Muscle layer of colon (tissue), 2 donors: ENCODE measurements at regions not wholly inside any gene's neighbourhood (a gene's known extent, or its start where the extent isn't known, plus 50 kb on each side); places are given as distances from the start of the nearest gene placed in this dataset.
"Not testable (repeated sequence)": the region's sequence is repeated elsewhere in the genome, so short reads cannot be mapped to it uniquely, and the experiment has no call there.

Source experiments
- H3K27ac ChIP-seq: one replicate; pipeline ENCODE4 v1.7.0; 2013; ENCODE audit warnings: low read depth, mild to moderate bottlenecking, low read length, moderate library complexity
- H3K27me3 ChIP-seq, 2 donors: one replicate each; pipeline ENCODE4 v1.7.0; 2013; ENCODE audit warnings: low read length in 2 of 2, mild to moderate bottlenecking in 2 of 2; ENCODE audit not compliant: insufficient read depth in 2 of 2, control insufficient read depth in 1 of 2
- H3K36me3 ChIP-seq: one replicate; pipeline ENCODE4 v1.7.0; 2013; ENCODE audit warnings: mild to moderate bottlenecking, low read length; ENCODE audit not compliant: insufficient read depth
- H3K4me1 ChIP-seq: one replicate; pipeline ENCODE4 v1.7.0; 2013; ENCODE audit warnings: mild to moderate bottlenecking, low read length; ENCODE audit not compliant: insufficient read depth
- H3K4me3 ChIP-seq, 2 donors: one replicate each; pipeline ENCODE4 v1.7.0; 2013; ENCODE audit warnings: low read length in 2 of 2, low read depth in 1 of 2, mild to moderate bottlenecking in 1 of 2, moderate library complexity in 1 of 2
- H3K9ac ChIP-seq: one replicate; pipeline ENCODE4 v1.7.0; 2013; ENCODE audit warnings: low read length
- H3K9me3 ChIP-seq: one replicate; pipeline ENCODE4 v1.7.0; 2013; ENCODE audit warnings: mild to moderate bottlenecking, low read length
- donor health status: abdominal sarcoma.
- donor health status: Adenocarcinoma of cecum.

- H3K36me3 ChIP-seq, H3K4me1 ChIP-seq, H3K27me3 ChIP-seq, H3K27ac ChIP-seq, H3K4me3 ChIP-seq, H3K9ac ChIP-seq, H3K9me3 ChIP-seq: not testable (repeated sequence)
Measured at GRCh38 chr20:25982701-25983100, 286.0 kb upstream of the ZNF337 start.

GRCh38 chr20:25978450-25979190 lies 282.0 kb upstream of the ZNF337 start:
- not testable (repeated sequence) for H3K9me3 ChIP-seq, H3K4me3 ChIP-seq, H3K9ac ChIP-seq, H3K27me3 ChIP-seq, H3K36me3 ChIP-seq, H3K27ac ChIP-seq, H3K4me1 ChIP-seq

GRCh38 chr20:25975816-25976215 lies 279.2 kb upstream of the ZNF337 start:
- H3K9me3 ChIP-seq, H3K27me3 ChIP-seq, H3K9ac ChIP-seq, H3K4me1 ChIP-seq, H3K27ac ChIP-seq, H3K36me3 ChIP-seq, H3K4me3 ChIP-seq: not testable (repeated sequence)

DNA sequence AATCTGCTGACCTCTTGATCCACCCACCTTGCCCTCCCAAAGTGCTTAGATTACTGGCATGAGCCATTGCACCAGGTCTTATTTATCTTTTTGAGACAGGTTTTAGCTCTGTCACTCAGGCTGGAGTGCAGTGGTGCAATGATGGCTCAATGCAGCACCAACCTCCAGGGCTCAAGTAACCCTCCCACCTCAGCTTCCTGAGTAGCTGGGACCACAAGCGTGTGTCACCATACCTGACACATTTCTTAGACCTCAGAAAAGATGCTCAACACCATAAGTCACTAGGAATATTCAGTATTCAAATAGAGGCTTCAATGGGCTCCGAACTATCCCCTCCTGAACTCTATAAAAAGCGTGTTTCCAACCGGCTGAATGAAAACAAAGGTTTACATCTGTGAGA lies 268.6 kb upstream of the ZNF337 start:
- not testable (repeated sequence) for H3K4me3 ChIP-seq, H3K9ac ChIP-seq, H3K9me3 ChIP-seq, H3K27ac ChIP-seq, H3K36me3 ChIP-seq, H3K27me3 ChIP-seq, H3K4me1 ChIP-seq

GRCh38 chr20:25953876-25954275 lies 257.2 kb upstream of the ZNF337 start:
- H3K27me3 ChIP-seq, H3K9ac ChIP-seq, H3K27ac ChIP-seq, H3K9me3 ChIP-seq, H3K4me3 ChIP-seq, H3K36me3 ChIP-seq, H3K4me1 ChIP-seq: not testable (repeated sequence)

GRCh38 chr20:25935230-25935629 lies 238.6 kb upstream of the ZNF337 start:
- not testable (repeated sequence) for H3K4me3 ChIP-seq, H3K9ac ChIP-seq, H3K27me3 ChIP-seq, H3K4me1 ChIP-seq, H3K9me3 ChIP-seq, H3K36me3 ChIP-seq, H3K27ac ChIP-seq

- H3K4me3 ChIP-seq, H3K27ac ChIP-seq, H3K27me3 ChIP-seq, H3K4me1 ChIP-seq, H3K36me3 ChIP-seq, H3K9ac ChIP-seq, H3K9me3 ChIP-seq: not testable (repeated sequence)
Measured at GRCh38 chr20:25932806-25933205, 236.2 kb upstream of the ZNF337 start.

DNA sequence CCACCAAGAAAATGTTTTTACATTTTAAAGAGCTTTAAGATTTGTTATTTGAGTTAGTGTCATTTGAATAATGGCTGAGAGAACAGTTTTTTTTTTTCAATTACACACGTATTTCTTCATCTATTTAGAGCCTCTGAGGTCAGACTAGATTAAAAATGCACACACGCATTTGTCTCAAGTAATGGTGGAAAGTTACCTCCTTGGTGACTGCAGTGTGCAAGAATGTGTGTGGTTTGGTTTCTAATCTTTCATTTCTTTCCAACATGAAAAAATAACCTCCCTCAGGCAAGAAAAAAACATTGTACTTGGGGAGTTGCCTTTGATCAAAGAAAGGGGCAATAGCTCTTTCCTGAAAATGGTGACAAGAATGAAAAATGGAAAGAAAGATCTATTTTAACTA lies 235.5 kb upstream of the ZNF337 start:
- not testable (repeated sequence) for H3K36me3 ChIP-seq, H3K27ac ChIP-seq, H3K27me3 ChIP-seq, H3K9ac ChIP-seq, H3K4me3 ChIP-seq, H3K4me1 ChIP-seq, H3K9me3 ChIP-seq

- not testable (repeated sequence) for H3K4me1 ChIP-seq, H3K9me3 ChIP-seq, H3K27ac ChIP-seq, H3K4me3 ChIP-seq, H3K36me3 ChIP-seq, H3K9ac ChIP-seq, H3K27me3 ChIP-seq
Measured at GRCh38 chr20:25902321-25902720, 205.7 kb upstream of the ZNF337 start.

DNA sequence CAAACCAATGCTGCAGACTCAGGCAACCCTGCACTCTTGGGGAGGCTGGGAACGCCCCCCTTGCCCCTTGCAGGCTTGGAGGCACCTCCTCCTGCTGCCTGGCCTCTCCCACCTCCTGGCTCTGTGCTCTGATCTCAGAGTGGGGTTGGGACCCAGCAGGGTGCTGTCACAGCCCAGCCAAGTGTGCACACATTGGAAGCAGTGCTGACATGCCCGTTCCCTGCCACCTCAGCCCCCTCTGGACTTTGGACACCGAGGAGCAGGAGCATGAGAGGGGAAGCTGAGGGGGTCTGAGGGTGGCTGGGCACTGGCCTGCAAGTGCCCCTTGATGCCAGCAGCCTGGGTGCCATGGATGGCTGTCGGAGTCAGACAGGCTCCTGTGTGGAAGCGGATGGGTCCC lies 202.0 kb upstream of the ZNF337 start:
- H3K36me3 ChIP-seq, H3K27me3 ChIP-seq, H3K4me3 ChIP-seq: not testable (repeated sequence)

DNA sequence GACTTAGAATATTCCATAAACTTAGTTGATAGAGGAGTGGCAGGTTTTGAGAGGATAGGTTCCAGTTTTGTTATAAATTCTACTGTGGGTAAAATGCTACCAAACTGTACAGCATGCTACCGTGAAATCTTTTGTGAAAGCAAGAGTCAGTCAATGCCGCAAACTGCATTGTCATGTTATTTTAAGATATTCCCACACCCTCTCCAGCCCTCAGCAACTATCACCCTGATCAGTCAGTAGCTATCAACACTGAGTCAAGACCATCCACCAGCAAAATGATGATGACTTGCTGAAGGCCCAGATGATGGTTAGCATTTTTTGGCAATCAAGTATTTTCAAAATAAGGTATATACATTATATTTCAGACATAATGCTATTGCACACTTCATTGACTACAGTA lies 182.4 kb upstream of the ZNF337 start:
- H3K4me3 ChIP-seq, H3K9me3 ChIP-seq, H3K27ac ChIP-seq, H3K27me3 ChIP-seq, H3K9ac ChIP-seq, H3K36me3 ChIP-seq, H3K4me1 ChIP-seq: not testable (repeated sequence)

More for the DNA sequence above, 202.0 kb upstream of the ZNF337 start:
- not testable (repeated sequence) for H3K9ac ChIP-seq, H3K4me1 ChIP-seq, H3K27ac ChIP-seq, H3K9me3 ChIP-seq

GRCh38 chr20:25868650-25868979 lies 172.0 kb upstream of the ZNF337 start:
- H3K36me3 ChIP-seq, H3K9ac ChIP-seq, H3K27me3 ChIP-seq, H3K4me1 ChIP-seq, H3K27ac ChIP-seq, H3K9me3 ChIP-seq: not testable (repeated sequence)
- peak overlapping the region; percentile 60 to 72 for H3K4me3 ChIP-seq
